ENCODE measurements at regions not wholly inside any gene's neighbourhood (a gene's known extent, or its start where the extent isn't known, plus 50 kb on each side); places are given as distances from the start of the nearest gene placed in this dataset.
"Not testable (repeated sequence)": the region's sequence is repeated elsewhere in the genome, so short reads cannot be mapped to it uniquely, and the experiment has no call there.

- no peak for DNase-seq
These were observed 669.5 kb downstream of the MAFB start for GRCh38 chr20:40019510-40019909.

GRCh38 chr20:40017765-40018164 is 671.3 kb downstream of the MAFB start:
- DNase-seq: no peak

GRCh38 chr20:40016890-40017289 is 672.1 kb downstream of the MAFB start:
- no peak for DNase-seq

- no peak for DNase-seq
These were observed 672.6 kb downstream of the MAFB start for GRCh38 chr20:40016392-40016791.

GRCh38 chr20:40012026-40012425 is 677.0 kb downstream of the MAFB start:
- DNase-seq: not testable (repeated sequence)

- DNase-seq: no peak
These were observed 678.6 kb downstream of the MAFB start for GRCh38 chr20:40010483-40010882.

- DNase-seq: no peak
These were observed 679.5 kb downstream of the MAFB start for GRCh38 chr20:40009542-40009941.

- no peak for DNase-seq
These were observed 680.9 kb downstream of the MAFB start for GRCh38 chr20:40008177-40008576.

GRCh38 chr20:40006168-40006860 is 682.7 kb downstream of the MAFB start:
- no peak for DNase-seq

- not testable (repeated sequence) for DNase-seq
These were observed 684.9 kb downstream of the MAFB start for GRCh38 chr20:40004092-40004491.

- no peak for DNase-seq
These were observed 695.3 kb downstream of the MAFB start for GRCh38 chr20:39993742-39994141.

- no peak for DNase-seq
These were observed 698.3 kb downstream of the MAFB start for GRCh38 chr20:39990692-39991091.

- DNase-seq: no peak
These were observed 700.0 kb downstream of the MAFB start for GRCh38 chr20:39988991-39989390.

- no peak for DNase-seq
These were observed 702.7 kb downstream of the MAFB start for GRCh38 chr20:39986173-39986904.

GRCh38 chr20:39985271-39985827 is 703.7 kb downstream of the MAFB start:
- DNase-seq: no peak

GRCh38 chr20:39983655-39984054 is 705.4 kb downstream of the MAFB start:
- no peak for DNase-seq

- DNase-seq: no peak
These were observed 705.9 kb downstream of the MAFB start for GRCh38 chr20:39983183-39983582.

GRCh38 chr20:39974966-39975501 is 714.0 kb downstream of the MAFB start:
- no peak for DNase-seq

GRCh38 chr20:39968495-39968894 is 720.5 kb downstream of the MAFB start:
- no peak for DNase-seq

- no peak for DNase-seq
These were observed 721.2 kb downstream of the MAFB start for GRCh38 chr20:39967806-39968205.

- no peak for DNase-seq
These were observed 727.3 kb downstream of the MAFB start for GRCh38 chr20:39961637-39962244.

- DNase-seq: no peak
These were observed 728.3 kb downstream of the MAFB start for GRCh38 chr20:39960522-39961428.

Measured in activated CD4-positive, alpha-beta T cell treated with anti-CD3 and anti-CD28 coated beads for 48 hours (primary cell).